GM12878 (cell line): ENCODE measurements at regions not wholly inside any gene's neighbourhood (a gene's known extent, or its start where the extent isn't known, plus 50 kb on each side); places are given as distances from the start of the nearest gene placed in this dataset.

Experiments
- BHLHE40 ChIP-seq, 2 experiments: fragments of 450-650 bp in 1 of 2; IDR thresholded peaks; 2 replicates each; pipeline ENCODE4 v1.6.1; 2011 to 2017; ENCODE audit warnings: low read depth in 2 of 2, borderline replicate concordance in 1 of 2, improper control_type of control experiment in 1 of 2, low read length in 1 of 2, mild to moderate bottlenecking in 1 of 2
- BMI1 ChIP-seq: fragments of 450-650 bp; IDR thresholded peaks from 2 replicates; pipeline ENCODE4 v1.6.1; 2016; ENCODE audit warnings: mild to moderate bottlenecking, moderate library complexity, borderline replicate concordance
- CBFB ChIP-seq: IDR thresholded peaks from 2 replicates; pipeline ENCODE4 v1.6.1; 2016; ENCODE audit warnings: antibody characterized with exemption, low read depth
- FOXM1 ChIP-seq: IDR thresholded peaks from 2 replicates; pipeline ENCODE4 v1.6.1; 2012; ENCODE audit warnings: low read depth, mild to moderate bottlenecking, inconsistent platforms, low read length, moderate library complexity
- IKZF1 ChIP-seq: fragments of 450-650 bp; conservative IDR thresholded peaks from 2 replicates; pipeline ENCODE4 v1.6.1; 2017; ENCODE audit warnings: antibody characterized with exemption, mild to moderate bottlenecking
- JUNB ChIP-seq: IDR thresholded peaks from 2 replicates; pipeline ENCODE4 v1.6.1; 2016; ENCODE audit warnings: antibody characterized with exemption, mild to moderate bottlenecking
- MEF2A ChIP-seq: IDR thresholded peaks from 2 replicates; pipeline ENCODE4 v1.6.1; 2011; ENCODE audit warnings: low read depth, mild to moderate bottlenecking, low read length, moderate library complexity; ENCODE audit not compliant: insufficient read depth
- MEF2B ChIP-seq: fragments of 450-650 bp; IDR thresholded peaks from 2 replicates; pipeline ENCODE4 v1.6.1; 2018; ENCODE audit warnings: mild to moderate bottlenecking, moderate library complexity; ENCODE audit not compliant: partially characterized antibody, poor library complexity, severe bottlenecking
- NFYA ChIP-seq: IDR thresholded peaks from 2 replicates; pipeline ENCODE4 v1.6.1; 2011; ENCODE audit warnings: low read depth, mild to moderate bottlenecking, low read length, improper control_type of control experiment, borderline replicate concordance
- NFYB ChIP-seq: IDR thresholded peaks from 2 replicates; pipeline ENCODE4 v1.6.1; 2011; ENCODE audit warnings: low read depth, mild to moderate bottlenecking, low read length, improper control_type of control experiment, moderate library complexity; ENCODE audit not compliant: insufficient read depth
- NR2C2 ChIP-seq: IDR thresholded peaks from 2 replicates; pipeline ENCODE4 v1.6.1; 2011; ENCODE audit warnings: borderline replicate concordance, low read depth; ENCODE audit not compliant: control insufficient read depth, insufficient read length
- POLR2AphosphoS5 ChIP-seq: IDR thresholded peaks from 2 replicates; pipeline ENCODE4 v1.6.1; 2011; ENCODE audit warnings: mild to moderate bottlenecking, low read length, inconsistent platforms
- SPI1 ChIP-seq: IDR thresholded peaks from 2 replicates; pipeline ENCODE4 v1.6.1; 2011; ENCODE audit warnings: low read depth, mild to moderate bottlenecking, low read length, moderate library complexity, borderline replicate concordance; ENCODE audit not compliant: insufficient read depth
- TCF7 ChIP-seq: IDR thresholded peaks from 2 replicates; pipeline ENCODE4 v1.6.1; 2014; ENCODE audit warnings: antibody characterized with exemption, borderline replicate concordance
- WRNIP1 ChIP-seq: IDR thresholded peaks from 2 replicates; pipeline ENCODE4 v1.6.1; 2011; ENCODE audit warnings: low read depth, low read length, improper control_type of control experiment, borderline replicate concordance
- YBX1 ChIP-seq: fragments of 450-650 bp; IDR thresholded peaks from 2 replicates; pipeline ENCODE4 v1.6.1; 2016; ENCODE audit warnings: antibody characterized with exemption
- ZNF622 ChIP-seq: fragments of 450-650 bp; IDR thresholded peaks from 2 replicates; pipeline ENCODE4 v1.6.1; 2017; ENCODE audit warnings: mild to moderate bottlenecking, inconsistent platforms
- TF ChIP-seq, protein P1 (sequence below): IDR thresholded peaks from 2 replicates; pipeline ENCODE4 v1.6.1; 2012; ENCODE audit warnings: improper control_type of control experiment, low read depth, low read length; ENCODE audit not compliant: insufficient replicate concordance
- TF ChIP-seq, protein P2 (sequence below): IDR thresholded peaks from 2 replicates; pipeline ENCODE4 v1.6.1; 2011; ENCODE audit warnings: borderline replicate concordance, low read depth, mild to moderate bottlenecking, moderate library complexity, mixed read lengths, low read length; ENCODE audit not compliant: insufficient read depth; ENCODE audit errors: extremely low read length
- TF ChIP-seq, protein P3 (sequence below): fragments of 450-650 bp; IDR thresholded peaks from 2 replicates; pipeline ENCODE4 v1.6.1; 2017; ENCODE audit warnings: mild to moderate bottlenecking, moderate library complexity
- TF ChIP-seq, protein P4 (sequence below): IDR thresholded peaks from 2 replicates; pipeline ENCODE4 v1.6.1; 2011; ENCODE audit warnings: low read depth, mild to moderate bottlenecking, low read length, moderate library complexity, borderline replicate concordance; ENCODE audit errors: extremely low read depth

DNA sequence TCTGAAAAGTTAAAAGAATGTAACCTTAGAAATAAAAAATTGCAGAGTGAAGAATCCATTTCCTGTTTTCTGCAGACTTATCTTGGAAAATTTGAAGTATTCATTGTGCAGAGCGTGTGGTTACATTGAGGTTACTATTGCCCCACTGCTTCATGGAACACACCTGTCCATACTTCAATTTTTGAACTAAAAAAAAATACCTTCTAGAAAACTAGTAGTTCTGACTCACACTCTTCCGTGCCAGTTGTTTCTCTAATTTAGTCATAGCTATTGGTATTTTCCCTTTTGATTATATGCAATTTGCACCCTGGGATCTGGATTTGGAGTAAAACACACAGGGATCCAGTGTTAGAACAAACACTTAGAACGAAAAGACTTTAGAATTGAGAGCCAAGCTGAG, 111.8 kb upstream of the LYSMD4 start (continued):
- TF ChIP-seq, protein P1, sequence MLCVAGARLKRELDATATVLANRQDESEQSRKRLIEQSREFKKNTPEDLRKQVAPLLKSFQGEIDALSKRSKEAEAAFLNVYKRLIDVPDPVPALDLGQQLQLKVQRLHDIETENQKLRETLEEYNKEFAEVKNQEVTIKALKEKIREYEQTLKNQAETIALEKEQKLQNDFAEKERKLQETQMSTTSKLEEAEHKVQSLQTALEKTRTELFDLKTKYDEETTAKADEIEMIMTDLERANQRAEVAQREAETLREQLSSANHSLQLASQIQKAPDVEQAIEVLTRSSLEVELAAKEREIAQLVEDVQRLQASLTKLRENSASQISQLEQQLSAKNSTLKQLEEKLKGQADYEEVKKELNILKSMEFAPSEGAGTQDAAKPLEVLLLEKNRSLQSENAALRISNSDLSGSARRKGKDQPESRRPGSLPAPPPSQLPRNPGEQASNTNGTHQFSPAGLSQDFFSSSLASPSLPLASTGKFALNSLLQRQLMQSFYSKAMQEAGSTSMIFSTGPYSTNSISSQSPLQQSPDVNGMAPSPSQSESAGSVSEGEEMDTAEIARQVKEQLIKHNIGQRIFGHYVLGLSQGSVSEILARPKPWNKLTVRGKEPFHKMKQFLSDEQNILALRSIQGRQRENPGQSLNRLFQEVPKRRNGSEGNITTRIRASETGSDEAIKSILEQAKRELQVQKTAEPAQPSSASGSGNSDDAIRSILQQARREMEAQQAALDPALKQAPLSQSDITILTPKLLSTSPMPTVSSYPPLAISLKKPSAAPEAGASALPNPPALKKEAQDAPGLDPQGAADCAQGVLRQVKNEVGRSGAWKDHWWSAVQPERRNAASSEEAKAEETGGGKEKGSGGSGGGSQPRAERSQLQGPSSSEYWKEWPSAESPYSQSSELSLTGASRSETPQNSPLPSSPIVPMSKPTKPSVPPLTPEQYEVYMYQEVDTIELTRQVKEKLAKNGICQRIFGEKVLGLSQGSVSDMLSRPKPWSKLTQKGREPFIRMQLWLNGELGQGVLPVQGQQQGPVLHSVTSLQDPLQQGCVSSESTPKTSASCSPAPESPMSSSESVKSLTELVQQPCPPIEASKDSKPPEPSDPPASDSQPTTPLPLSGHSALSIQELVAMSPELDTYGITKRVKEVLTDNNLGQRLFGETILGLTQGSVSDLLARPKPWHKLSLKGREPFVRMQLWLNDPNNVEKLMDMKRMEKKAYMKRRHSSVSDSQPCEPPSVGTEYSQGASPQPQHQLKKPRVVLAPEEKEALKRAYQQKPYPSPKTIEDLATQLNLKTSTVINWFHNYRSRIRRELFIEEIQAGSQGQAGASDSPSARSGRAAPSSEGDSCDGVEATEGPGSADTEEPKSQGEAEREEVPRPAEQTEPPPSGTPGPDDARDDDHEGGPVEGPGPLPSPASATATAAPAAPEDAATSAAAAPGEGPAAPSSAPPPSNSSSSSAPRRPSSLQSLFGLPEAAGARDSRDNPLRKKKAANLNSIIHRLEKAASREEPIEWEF = no peak
- TF ChIP-seq IKZF1 (0 out of 2 replicates have a peak, but pooled peaks have one; percentile 29), BMI1 (no peak), BHLHE40 (IDR thresholded peaks at IDR 0.05; ENCODE audit: borderline replicate concordance in 1 of 2, low read depth in 2 of 2, low read length in 1 of 2) (no peak), NFYA (no peak), NR2C2 (no peak), NFYB (no peak), YBX1 (no peak), JUNB (peak; percentile 84), ZNF622 (no peak), MEF2A (no peak), MEF2B (no peak), FOXM1 (peak; percentile 74; the same call in 1 of the 2 replicates), WRNIP1 (no peak), SPI1 (no peak), POLR2AphosphoS5 (no peak), CBFB (peak; percentile 48; the same call in 1 of the 2 replicates), TCF7 (peak; percentile 33; the same call in 1 of the 2 replicates)
- TF ChIP-seq, protein P2, sequence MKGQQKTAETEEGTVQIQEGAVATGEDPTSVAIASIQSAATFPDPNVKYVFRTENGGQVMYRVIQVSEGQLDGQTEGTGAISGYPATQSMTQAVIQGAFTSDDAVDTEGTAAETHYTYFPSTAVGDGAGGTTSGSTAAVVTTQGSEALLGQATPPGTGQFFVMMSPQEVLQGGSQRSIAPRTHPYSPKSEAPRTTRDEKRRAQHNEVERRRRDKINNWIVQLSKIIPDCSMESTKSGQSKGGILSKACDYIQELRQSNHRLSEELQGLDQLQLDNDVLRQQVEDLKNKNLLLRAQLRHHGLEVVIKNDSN = no peak
- TF ChIP-seq, protein P3, sequence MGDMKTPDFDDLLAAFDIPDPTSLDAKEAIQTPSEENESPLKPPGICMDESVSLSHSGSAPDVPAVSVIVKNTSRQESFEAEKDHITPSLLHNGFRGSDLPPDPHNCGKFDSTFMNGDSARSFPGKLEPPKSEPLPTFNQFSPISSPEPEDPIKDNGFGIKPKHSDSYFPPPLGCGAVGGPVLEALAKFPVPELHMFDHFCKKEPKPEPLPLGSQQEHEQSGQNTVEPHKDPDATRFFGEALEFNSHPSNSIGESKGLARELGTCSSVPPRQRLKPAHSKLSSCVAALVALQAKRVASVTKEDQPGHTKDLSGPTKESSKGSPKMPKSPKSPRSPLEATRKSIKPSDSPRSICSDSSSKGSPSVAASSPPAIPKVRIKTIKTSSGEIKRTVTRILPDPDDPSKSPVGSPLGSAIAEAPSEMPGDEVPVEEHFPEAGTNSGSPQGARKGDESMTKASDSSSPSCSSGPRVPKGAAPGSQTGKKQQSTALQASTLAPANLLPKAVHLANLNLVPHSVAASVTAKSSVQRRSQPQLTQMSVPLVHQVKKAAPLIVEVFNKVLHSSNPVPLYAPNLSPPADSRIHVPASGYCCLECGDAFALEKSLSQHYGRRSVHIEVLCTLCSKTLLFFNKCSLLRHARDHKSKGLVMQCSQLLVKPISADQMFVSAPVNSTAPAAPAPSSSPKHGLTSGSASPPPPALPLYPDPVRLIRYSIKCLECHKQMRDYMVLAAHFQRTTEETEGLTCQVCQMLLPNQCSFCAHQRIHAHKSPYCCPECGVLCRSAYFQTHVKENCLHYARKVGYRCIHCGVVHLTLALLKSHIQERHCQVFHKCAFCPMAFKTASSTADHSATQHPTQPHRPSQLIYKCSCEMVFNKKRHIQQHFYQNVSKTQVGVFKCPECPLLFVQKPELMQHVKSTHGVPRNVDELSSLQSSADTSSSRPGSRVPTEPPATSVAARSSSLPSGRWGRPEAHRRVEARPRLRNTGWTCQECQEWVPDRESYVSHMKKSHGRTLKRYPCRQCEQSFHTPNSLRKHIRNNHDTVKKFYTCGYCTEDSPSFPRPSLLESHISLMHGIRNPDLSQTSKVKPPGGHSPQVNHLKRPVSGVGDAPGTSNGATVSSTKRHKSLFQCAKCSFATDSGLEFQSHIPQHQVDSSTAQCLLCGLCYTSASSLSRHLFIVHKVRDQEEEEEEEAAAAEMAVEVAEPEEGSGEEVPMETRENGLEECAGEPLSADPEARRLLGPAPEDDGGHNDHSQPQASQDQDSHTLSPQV = no peak
- TF ChIP-seq, protein P4, sequence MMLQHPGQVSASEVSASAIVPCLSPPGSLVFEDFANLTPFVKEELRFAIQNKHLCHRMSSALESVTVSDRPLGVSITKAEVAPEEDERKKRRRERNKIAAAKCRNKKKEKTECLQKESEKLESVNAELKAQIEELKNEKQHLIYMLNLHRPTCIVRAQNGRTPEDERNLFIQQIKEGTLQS = no peak
